GM21619 (cell line): ENCODE measurements at regions not wholly inside any gene's neighbourhood (a gene's known extent, or its start where the extent isn't known, plus 50 kb on each side); places are given as distances from the start of the nearest gene placed in this dataset.

ENCODE experiments used
- ATAC-seq: cut with Tn5 transposase; IDR thresholded peaks from one replicate; pipeline ENCODE4 v1.9.1; 2021; ENCODE audit not compliant: unreplicated experiment

DNA sequence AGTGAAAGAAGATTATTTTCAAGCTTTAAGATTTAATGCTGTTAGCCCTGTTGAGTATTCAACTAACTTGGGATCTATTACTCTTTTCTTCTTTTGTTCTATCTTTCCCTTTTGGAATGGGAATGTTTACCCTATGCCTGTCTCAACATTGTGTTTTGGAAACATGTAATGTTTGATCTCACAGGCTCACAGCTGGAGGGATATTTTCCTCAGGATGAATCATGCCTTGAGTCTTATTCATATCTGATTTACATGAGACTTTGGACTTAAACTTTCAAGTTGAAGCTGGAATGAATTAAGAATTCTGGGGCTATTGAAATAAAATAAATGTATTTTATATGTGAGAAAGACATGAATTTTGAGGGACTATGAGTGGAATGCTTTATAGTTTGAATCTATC lies 607.8 kb upstream of the PTGER4 start:
- ATAC-seq = no peak

DNA sequence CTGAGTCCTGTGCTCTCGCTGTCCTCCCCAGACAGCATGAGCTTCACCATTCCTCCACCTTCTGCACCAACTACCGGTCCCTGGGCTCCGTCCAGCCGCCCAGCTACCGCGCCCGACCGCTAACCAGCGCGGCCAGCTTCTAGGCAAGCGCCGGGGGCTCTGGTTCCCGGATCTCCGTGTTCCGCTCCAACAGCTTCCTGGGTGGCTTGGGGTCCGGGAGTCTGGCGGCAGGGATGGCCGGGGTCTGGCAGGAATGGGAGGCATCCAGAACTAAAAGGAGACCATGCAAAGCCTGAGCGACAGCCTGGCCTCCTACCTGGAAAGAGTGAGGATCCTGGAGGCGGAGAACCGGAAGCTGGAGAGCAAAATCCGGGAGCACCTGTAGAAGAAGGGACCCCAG lies 613.1 kb upstream of the PTGER4 start:
- ATAC-seq = no peak

DNA sequence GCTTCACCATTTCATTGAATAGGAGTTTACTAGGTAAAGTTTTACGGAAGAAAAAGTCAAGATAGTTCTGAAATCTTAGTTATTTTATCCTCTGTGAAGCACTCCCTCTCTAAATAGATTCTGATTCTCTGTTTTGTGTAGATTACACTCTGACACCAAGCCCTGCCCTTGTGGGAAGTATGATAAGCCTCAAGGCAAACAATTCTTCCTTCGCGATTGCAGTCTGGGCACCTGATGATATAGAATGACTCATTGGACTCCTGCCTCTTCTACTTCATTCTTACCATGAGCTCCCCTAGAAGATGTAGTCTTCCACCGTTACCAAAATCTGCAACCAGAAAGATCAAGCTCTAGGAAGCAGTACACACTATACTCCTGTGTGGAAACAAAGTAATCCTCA lies 626.9 kb upstream of the PTGER4 start:
- ATAC-seq = no peak

DNA sequence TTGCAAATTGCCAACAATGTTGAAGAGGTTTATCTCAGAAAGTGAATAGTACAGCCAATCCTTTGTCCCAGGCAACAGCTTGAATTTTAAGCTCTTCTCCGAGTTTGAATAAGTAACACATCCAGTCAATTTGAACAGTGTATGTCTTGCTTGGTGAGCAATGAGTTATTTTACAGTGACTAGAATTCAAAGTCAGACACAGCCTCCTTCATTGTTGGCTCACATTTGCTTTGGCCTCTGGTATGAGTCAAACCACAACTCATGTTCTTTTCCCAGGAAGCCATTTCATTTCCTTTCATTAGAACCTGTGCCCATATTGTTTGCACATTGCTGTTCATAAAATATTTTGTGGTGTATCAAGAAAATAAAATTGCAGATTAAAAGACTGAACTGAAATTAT lies 622.0 kb upstream of the DAB2 start:
- no peak for ATAC-seq

DNA sequence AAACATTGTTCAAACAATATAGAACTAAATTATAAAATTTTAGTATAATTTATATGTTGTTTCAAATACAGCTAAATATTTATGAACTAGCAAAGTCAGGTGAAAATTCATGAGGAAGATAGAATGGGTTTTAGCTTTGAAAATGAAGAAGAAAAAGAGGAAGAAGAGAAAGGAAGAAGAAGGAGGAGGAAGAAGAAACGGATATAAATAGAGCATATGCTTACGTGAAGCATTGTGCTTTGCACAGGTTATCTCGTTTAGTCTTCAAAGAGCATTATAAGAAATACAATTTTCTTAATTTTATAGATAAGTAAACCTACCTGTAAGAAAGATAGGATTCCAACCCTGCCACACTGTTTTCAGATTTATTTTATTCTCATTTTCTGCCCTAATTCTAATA lies 620.6 kb upstream of the DAB2 start:
- no peak for ATAC-seq

DNA sequence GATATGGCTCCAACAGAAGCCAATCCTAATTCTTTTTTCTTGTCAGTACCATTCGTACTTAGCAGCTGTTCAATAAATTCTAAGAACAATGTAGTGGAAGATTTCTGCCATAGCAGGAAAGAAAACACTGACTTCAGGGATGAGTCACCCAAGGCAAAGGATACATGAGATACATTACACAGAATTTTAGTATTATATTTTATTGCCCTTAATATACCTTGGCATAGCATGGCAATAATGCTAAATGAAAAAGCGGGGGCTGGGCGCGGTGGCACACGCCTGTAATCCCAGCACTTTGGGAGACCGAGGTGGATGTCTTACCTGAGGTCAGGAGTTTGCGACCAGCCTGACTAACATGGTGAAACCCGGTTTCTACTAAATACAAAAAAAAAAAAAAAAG lies 619.1 kb upstream of the DAB2 start:
- ATAC-seq = no peak

DNA sequence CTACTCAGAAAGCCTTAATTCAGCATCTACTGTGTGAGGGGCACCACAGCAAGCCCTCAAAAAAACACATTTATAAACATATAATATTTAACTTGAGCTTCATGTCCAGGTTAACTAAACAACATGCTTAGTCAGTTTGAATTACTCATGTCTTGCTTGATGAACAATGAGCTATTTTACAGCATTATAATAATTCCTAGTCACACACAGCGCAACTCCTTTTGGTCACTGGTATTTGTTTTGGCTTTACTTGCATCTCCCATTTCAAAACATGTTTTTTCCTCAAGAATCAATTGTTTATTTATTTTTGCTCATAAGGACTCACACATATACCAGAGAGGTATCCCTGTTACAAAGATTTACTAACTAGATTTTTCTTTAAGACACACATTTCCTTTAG lies 616.7 kb upstream of the DAB2 start:
- ATAC-seq = no peak

DNA sequence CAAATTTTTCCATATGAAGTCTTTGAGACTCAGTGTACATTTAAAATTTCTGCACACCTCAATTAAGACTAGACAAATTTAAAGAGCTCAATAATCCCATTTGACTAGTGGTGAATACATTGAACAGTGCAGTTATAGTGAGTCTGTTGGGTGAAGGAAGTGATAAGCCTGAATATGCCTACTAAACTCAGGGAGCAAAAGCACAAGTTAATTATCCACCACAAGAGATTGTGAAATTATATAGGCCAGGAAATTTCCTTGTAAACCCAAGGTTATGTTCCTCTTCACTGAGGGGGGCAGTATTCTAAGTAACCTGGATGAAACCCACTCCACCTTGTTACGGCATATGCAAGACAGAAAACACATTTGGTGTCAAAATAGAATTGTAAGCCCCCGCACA lies 612.9 kb upstream of the DAB2 start:
- no peak for ATAC-seq

DNA sequence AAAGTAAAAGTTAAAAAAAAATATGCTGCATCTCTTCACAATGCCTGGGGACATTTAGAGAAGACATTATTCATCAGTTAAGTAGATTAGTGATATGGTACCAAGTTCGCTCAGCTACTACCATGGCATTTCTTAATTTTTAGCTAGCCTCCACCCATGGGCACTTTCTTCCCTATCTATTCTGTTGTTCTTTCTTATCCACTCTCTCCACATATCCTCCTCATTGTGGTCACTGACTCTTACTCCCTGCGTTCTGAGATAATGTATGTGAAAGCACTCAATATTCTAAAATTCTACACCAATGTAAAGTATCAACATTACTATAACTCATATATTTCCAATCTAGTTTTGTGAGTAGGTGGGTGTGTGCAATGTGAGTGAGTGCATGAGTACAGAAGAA lies 609.7 kb upstream of the DAB2 start:
- no peak for ATAC-seq

DNA sequence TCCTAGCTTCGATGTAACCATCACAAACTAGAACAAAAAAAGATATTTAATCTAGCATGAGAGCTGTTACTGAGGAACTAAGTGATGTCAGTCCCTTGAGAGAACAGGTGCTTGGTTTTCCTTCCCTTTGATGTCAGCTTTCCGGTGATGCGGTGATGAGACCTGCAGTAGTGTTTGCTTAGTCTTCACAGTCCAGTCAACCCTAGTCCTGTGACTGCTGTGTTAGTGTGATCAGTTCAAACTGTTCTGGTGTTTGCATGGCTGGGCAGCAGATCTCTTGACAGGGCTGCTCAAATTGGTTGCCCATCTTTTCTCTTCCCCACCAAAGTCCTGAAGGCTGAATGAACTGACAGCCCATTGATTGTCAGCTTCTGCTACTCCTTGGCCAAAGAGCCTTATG lies 608.6 kb upstream of the DAB2 start:
- ATAC-seq = peak; percentile 94

DNA sequence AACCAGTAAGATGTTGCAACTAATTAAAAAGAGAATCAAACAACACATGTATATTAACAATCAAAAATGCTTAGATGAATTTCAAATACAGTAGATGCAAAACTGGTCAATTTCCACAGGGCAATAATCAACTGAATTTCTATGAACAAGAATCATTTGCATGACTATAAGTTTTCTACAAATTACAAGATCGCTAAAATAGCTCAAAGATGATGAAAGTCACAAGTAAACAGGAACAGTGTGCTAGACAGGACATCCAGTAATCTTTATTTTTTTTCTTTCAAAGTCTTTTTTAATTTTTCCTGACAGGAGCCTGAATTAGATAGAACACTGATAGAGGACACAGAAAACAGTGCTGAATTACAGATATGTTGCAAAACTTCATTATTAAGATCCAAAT lies 608.2 kb upstream of the DAB2 start:
- ATAC-seq = no peak

DNA sequence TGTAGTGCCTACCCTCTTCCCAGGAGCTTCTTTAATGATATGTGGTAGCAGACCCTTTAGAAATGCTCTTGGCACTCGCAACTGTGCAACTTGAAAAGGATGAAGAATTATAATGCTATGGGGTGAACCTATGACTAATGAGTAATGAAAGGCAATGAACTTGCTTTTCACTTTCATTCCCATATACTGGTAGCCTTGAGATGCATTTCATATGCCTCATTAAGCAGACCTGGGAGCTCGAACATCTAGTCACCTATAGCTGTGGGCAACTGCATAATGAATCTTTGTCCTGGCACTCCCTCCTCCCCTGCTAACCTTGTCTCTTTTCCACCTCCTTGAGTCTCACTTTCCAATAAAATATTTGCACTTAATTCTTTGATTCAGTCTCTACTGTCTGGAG lies 605.9 kb upstream of the DAB2 start:
- ATAC-seq = no peak

DNA sequence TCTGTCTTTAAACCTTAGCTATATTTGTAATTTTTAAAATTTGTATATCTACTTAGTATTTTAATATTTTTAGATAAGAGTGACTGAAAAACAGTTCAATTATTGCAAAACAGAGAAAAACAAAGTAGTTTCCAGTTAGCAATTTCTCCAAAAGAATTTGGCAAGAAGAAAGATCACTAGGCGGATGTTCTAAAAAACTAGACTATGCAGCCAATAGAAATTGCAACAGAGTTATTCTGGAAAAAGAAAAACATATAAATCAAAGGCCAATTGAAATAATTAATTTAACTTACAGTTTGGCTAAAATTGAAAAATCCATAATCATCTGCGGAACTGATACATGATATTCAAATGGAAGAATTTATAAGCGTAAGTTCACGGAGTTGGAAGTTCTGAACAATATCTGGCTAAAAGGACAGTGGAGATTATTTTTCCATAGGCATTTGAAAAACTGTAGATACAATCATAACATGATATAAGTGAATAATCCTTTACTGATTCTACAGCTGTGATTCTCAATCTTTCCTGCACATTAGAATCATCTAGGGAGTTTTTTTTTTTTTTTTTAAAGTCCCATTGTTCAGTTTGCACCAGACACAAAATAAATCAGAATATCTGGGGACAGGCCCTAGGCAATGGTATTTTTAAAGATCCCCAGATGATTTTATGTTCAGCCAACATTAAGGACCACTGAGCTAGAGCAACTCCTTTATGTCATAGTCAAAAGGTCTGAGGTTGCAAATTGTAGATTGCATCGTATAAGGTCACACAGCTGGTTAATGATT lies 605.1 kb upstream of the DAB2 start:
- no peak for ATAC-seq

DNA sequence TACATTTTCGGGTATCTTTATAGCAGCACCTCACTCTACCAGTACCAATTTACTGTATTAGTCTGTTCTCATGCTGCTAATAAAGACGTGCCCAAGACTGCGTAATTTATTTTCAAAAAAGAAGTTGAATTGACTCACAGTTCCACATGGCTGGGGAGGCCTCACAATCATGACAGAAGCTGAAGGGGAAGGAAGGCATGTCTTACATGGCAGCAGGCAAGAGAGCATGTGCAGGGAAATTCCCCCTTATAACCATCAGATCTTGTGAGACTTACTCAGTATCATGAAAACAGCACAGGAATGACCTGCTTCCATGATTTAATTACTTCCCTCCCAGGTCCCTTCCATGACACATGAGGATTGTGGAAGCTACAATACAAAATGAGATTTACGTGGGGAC lies 602.6 kb upstream of the DAB2 start:
- no peak for ATAC-seq

DNA sequence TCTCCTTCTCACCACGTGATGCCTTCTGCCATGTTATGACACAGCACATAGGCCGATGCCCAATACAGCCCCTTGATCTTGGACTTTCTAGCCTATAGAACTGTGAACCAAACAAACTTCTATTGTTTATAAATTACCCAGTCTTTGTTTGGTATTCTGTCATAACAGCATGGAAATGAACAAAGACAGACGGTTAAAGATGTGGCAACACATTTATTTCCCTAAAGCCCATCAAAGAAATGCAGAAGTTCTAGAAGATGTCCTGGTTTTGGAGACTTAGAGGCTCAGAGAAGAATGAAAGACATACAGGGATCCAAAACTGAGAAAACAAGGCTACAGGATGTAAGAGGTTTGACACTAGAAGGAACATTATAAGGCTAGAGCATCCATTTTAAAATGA lies 600.8 kb upstream of the DAB2 start:
- ATAC-seq = no peak

DNA sequence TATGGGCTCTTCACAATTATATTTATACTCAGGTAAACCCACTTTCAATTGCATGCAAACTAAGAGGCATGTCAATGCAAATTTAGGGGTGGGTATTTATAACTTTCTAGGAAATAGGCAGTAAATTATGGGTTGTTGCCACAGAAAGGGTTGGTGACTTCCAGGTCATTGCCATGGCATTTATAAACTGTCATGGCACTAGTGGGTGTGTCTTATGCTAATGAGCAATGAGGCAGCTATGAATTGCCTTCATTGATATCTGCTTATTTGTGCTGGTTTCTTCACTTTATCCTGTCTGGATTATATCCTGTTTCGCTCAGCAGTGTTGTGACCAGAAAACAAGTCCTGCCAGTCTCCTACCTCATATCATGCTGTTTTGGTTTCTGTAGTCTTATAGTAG lies 597.3 kb upstream of the DAB2 start:
- ATAC-seq = no peak

DNA sequence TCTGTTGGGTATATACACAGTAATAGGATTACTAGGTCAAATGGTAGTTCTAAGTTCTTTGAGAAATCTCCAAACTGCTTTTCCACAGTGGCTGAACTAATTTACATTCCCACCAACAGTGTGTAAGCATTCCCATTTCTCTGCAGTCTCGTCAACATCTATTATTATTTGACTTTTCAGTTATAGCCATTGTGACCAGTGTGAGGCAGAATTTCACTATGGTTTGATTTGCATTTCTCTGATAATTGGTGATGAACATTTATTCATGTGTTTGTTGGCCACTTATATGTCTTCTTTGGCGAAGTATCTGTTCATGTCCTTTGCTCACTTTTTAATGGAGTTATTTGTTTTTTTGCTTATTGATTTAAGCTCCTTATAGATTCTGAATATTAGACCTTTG lies 596.2 kb upstream of the DAB2 start:
- ATAC-seq = no peak

DNA sequence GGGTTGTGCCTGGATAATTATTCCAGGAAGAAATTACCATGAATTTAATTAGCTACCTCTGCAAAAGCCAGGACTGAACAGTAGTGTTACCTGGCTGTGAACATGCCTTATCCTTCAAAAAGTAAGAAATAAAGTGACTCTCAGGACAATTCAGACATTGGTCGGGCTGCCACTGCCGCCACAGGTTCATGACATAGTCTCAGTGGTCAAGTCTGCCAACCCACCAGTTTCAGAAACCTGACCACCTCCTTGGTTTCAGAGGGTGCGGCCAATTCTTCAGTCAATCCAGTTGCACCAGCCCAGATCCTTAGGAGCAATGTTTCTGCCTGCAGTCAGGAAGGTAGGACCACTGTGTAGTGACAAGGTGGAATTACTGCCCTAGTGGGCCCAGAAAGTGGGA lies 593.1 kb upstream of the DAB2 start:
- ATAC-seq = no peak

DNA sequence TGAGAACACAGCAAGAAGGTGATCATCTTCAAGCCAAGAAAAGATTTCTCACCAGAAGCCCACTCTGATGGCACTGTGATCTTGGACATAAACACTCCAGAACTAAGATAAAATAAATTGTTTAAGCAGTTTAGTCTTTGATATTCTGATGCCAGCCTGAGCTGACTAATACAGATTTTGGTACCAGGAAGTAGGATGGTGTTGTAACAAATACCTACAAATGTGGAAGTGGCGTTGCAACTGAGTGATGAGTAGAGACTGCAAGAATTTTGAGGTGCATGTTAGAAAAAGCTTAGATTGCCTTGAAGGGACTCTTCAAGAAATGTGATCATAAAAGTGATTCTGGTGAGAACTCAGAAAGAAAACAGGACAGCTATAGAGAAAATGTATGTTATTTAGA lies 592.4 kb upstream of the DAB2 start:
- ATAC-seq = no peak

DNA sequence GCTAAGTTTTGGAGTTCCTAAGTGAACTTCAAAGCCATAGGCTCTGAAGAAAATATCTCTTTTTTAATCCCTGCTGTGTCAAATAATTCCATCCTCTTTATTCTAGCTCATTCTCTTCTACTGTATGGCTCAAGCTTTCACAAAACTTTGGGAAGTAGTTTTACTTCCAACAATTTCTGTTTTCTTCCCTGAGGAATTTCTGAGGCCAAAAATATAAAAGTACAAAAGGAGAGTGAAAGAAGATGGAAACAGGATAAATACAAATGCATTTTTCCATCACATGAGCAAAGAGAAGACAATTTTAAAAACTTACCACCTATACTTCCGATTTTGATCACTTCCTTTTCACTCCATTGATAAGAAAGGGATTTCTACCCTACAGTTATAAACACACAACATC lies 585.7 kb upstream of the DAB2 start:
- ATAC-seq = no peak

DNA sequence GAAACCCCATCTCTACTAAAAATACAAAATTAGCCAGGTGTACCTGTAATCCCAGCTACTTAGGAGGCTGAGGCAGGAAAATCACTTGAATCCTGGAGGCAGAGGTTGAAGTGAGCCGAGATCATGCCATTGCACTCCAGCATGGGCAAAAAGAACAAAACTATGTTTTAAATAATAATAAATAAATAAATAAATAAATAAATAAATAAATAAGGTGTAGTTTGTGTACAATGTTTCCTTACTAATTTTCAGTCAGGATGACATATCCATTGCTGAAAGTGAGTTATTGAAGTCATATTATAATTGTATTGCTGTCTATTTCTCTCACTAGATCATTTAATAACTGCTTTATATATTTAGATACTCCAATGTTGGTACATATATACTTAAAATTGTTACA lies 581.5 kb upstream of the DAB2 start:
- no peak for ATAC-seq

DNA sequence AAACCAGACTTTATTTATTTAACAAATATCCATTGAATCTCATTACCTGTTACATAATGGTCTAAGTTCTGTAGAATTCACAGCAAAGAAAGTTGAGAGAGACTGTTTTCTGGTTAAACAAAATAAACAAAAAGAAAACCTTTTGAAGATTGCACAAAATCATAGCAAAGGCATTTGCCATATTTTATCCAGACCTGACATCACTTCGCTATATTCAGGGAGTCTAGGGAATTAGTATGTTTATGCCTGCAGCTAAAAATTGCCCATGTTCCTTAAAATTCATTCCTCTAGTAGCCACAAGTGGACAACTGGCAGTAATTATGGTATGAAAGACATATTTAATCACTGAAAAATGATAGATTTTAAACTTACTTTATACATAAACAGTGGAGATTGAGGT lies 577.0 kb upstream of the DAB2 start:
- ATAC-seq = no peak

DNA sequence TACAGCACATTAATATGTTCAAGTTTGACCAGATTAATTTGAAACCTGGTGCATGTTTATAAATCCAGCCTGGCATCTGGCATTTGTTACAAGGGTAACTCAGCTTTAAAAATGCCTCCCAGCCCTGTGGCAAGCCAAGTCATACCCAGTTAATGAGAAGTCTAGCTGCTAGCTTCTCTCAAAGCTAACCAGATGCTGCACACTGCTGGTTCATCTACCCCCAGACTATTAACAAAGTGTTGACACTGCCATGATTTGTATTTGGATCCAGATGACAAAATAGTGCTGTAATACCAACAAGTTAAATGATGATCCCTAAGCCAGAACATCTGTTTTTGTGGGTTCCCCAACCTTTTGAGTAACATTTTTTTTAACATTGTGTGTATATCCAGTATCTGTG lies 573.7 kb upstream of the DAB2 start:
- no peak for ATAC-seq

DNA sequence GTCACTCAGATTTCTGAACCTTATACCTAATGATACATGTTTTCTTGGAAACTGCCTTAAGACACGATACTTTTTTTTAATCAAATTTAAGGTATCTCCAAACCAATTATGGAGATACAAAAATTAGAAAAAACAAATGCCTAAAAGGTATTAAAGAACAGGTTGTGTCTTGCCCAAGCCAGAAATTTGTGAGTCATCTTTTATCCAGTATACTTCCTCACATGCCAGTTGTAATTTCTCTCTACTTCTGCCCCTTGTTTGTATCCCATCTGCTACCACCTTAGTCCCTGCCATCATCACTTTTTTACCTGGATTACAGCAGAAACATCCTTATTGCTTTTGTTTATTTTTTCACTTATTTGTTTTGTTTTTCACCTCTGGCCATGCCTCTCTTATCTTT lies 571.2 kb upstream of the DAB2 start:
- no peak for ATAC-seq
